Transverse colon (tissue), 4 donors: ENCODE measurements at regions not wholly inside any gene's neighbourhood (a gene's known extent, or its start where the extent isn't known, plus 50 kb on each side); places are given as distances from the start of the nearest gene placed in this dataset.

ENCODE experiments used
- DNase-seq: peaks from one replicate; pipeline ENCODE4 v3.0.0-alpha.2; 2019
- H3K27ac ChIP-seq, 4 donors: fragments of 200-600 bp; sonication (generic); 2 replicates each; pipeline ENCODE4 v1.5.1; 2016 to 2018; ENCODE audit warnings: inconsistent platforms in 4 of 4
- H3K27me3 ChIP-seq: fragments of 200-600 bp; sonication (generic); 2 replicates; pipeline ENCODE4 v1.5.1; 2017; ENCODE audit warnings: inconsistent platforms
- H3K36me3 ChIP-seq, 4 donors: fragments of 200-600 bp; sonication (generic); 2 replicates each; pipeline ENCODE4 v1.5.1; 2017 to 2019; ENCODE audit warnings: inconsistent platforms in 4 of 4
- H3K4me1 ChIP-seq, 4 donors: fragments of 200-600 bp; sonication (generic); 2 replicates each; pipeline ENCODE4 v1.5.1; 2017 to 2020; ENCODE audit warnings: inconsistent platforms in 4 of 4
- H3K4me3 ChIP-seq, 4 donors: fragments of 200-600 bp; sonication (generic); 1 replicate in 1 of 4; 2 replicates in 3 of 4; pipeline versions ENCODE4 v1.5.1 to v1.6.1; 2017 to 2019; ENCODE audit warnings: inconsistent platforms in 4 of 4
- H3K9me3 ChIP-seq, 2 donors: fragments of 200-600 bp; sonication (generic); 2 replicates each; pipeline ENCODE4 v1.5.1; 2017 to 2019; ENCODE audit warnings: inconsistent platforms in 2 of 2
- CTCF ChIP-seq, 5 experiments: fragments of 200-600 bp in 3 of 5; fragments of 450-650 bp in 2 of 5; sonication (generic) in 3 of 5; IDR thresholded peaks; 1 replicate in 2 of 5; 2 replicates in 3 of 5; pipeline ENCODE4 v1.5.1; 2016 to 2017; ENCODE audit warnings: antibody characterized with exemption in 5 of 5, inconsistent platforms in 3 of 5, mild to moderate bottlenecking in 2 of 5, moderate library complexity in 1 of 5
- EP300 ChIP-seq: sonication (generic); formaldehyde crosslinking; IDR thresholded peaks from one replicate; pipeline ENCODE4 v1.6.1; 2017; ENCODE audit warnings: antibody characterized with exemption, low read depth
- POLR2A ChIP-seq: fragments of 450-650 bp; IDR thresholded peaks from one replicate; pipeline ENCODE4 v1.6.1; 2016; ENCODE audit warnings: antibody characterized with exemption, mild to moderate bottlenecking, moderate library complexity
- POLR2AphosphoS5 ChIP-seq, 3 donors: sonication (generic); formaldehyde crosslinking; IDR thresholded peaks; one replicate each; pipeline ENCODE4 v1.6.1; 2016; ENCODE audit warnings: antibody characterized with exemption in 3 of 3
- WGBS, 2 donors: methylation state at CpG; one replicate each; pipeline ENCODE4 v1.1.5; 2018; ENCODE audit warnings: low coverage in 1 of 2; 5-methylcytosine and 5-hydroxymethylcytosine counted together
- in situ Hi-C, 4 donors: fragments of 200-750 bp; cut with MboI; loops; one replicate each; pipeline versions ENCODE4 v1.15.0 to v1.15.1; 2017; ENCODE audit warnings: low sequenced_read_pairs in 3 of 4, low pct_ligation_motif_present in 1 of 4, low pct_unique_long_range_greater_than_20kb in 1 of 4
- intact Hi-C: fragments of 100-400 bp; cut with DNase I; formaldehyde crosslinking; loops from one replicate; pipeline ENCODE4 v1.15.1; 2023; ENCODE audit warnings: low total_unique reads

DNA sequence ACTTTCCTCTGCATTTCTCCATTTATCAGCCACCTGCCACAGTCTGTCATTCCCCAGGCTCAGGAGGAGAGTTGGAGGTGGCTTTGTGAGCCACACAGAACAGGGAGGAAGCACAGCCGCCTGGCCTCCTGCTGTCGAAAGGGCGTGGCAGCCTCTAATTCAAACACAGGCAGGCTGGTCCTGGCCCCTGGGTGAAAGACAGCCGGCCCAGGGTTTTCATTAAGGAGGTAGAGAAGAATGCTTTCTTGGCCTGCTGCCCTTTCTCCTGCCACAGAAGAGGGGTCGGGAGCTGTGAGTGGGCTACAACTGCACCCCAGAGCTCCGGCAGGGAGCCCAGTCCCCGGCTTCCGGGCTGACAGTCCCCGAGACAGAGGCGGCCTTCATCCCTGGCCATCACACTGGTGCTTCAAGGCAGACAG, 108.6 kb upstream of the FZD10 start:
- 44% methylated on average over 10 of the region's 10 CpGs; no CpG with 5 or more reads in 1 of the 2 donors for WGBS, 2 donors
- TF ChIP-seq CTCF (IDR thresholded peaks at IDR 0.05): no peak
- TF ChIP-seq EP300: no peak
- no peak for TF ChIP-seq POLR2A
- TF ChIP-seq POLR2AphosphoS5 (IDR thresholded peaks at IDR 0.05): no peak
- Histone ChIP-seq H3K27me3 (no peaks in the 10 kb centered on the region), H3K9me3 (no peaks in the 10 kb centered on the region), H3K4me3 (no peak overlapping the region), H3K4me1 (no peaks in the 10 kb centered on the region), H3K36me3 (no peaks in the 10 kb centered on the region), H3K27ac (no peak overlapping the region)
- DNase-seq: no peak
- intact Hi-C loops (no loop called here), in situ Hi-C loops (loop anchor here in 1 of 4 donors (10.0 kb wide), 1 partner anchor 281 kb away; the partner anchor contains the start of gene PIWIL1)

DNA sequence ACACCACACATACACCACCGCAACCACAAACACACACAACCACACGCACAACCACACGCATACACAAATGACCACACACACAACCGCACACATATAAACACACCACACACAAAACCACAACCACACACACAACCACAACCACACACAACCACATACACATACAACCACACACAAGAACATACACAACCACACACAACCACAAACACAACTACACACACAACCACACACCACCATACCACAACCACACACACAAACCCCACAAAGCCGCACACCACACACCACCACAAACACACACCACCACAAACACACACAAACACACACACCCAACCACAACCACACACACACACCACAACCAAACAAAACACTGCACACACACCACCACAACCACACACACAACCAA, 107.5 kb upstream of the FZD10 start:
- intact Hi-C loops: loop anchor here (5.0 kb wide), 1 partner anchor 267 kb away; no protein-coding TSS in a partner anchor
- WGBS, 2 donors: 83 to 88% methylated on average over 4 to 5 of the region's 5 CpGs

DNA sequence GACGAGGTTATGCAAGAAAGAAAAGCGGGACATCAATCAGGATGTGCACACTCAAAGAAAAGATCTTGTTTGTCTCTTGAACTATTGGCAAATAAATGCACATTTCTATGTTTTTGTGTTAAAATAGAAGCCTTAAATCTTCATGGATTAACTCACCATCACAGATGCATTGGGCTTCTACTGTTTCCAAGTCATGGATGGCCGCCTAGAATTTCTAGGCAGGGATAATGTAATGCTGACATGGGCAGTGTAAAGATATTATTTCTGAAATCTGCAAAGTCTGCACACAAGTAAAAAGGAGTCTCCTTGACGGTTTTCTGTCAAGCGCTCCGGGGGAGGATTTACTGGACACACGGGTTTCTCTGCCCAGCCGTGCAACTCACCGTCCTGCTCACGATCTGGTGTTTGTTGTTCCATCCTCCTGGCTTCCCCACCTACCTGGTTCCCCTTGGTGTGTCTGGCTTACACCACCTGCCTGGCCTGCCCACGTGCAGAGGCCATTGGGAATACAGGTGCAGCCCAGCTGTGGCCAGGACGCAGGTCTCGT, 103.3 kb upstream of the FZD10 start:
- no peaks in the 10 kb centered on the region for H3K9me3 ChIP-seq
- intact Hi-C loops: loop anchor here (5.0 kb wide), 1 partner anchor 263 kb away; no protein-coding TSS in a partner anchor
- WGBS, 2 donors: 66 to 74% methylated on average over 6 to 13 of the region's 13 CpGs
- no peak overlapping the region for H3K4me3 ChIP-seq
- in situ Hi-C loops: loop anchor here in 1 of 4 donors (10.0 kb wide), 1 partner anchor 276 kb away; the partner anchor contains the start of gene PIWIL1
- no peaks in the 10 kb centered on the region for H3K27me3 ChIP-seq
- no peaks in the 10 kb centered on the region for H3K36me3 ChIP-seq
- TF ChIP-seq CTCF (IDR thresholded peaks at IDR 0.05) (no peak), POLR2AphosphoS5 (IDR thresholded peaks at IDR 0.05) (no peak), EP300 (no peak), POLR2A (no peak)
- no peaks in the 10 kb centered on the region for H3K4me1 ChIP-seq
- DNase-seq: no peak
- H3K27ac ChIP-seq: no peak overlapping the region

More for the DNA sequence above, 107.5 kb upstream of the FZD10 start:
- Histone ChIP-seq H3K4me3 (no peak overlapping the region), H3K9me3 (no peaks in the 10 kb centered on the region), H3K27me3 (no peaks in the 10 kb centered on the region), H3K36me3 (no peaks in the 10 kb centered on the region), H3K27ac (no peak overlapping the region), H3K4me1 (no peaks in the 10 kb centered on the region)
- no peak for TF ChIP-seq POLR2A
- TF ChIP-seq POLR2AphosphoS5 (IDR thresholded peaks at IDR 0.05): no peak
- no peak for TF ChIP-seq EP300
- TF ChIP-seq CTCF (IDR thresholded peaks at IDR 0.05): no peak
- DNase-seq: no peak
- in situ Hi-C loops: loop anchor here in 1 of 4 donors (10.0 kb wide), 1 partner anchor 280 kb away; the partner anchor contains the start of gene PIWIL1

- in situ Hi-C loops: no loop called here
- WGBS, 2 donors: 81% methylated on average over 4 of the region's 9 CpGs; no CpG with 5 or more reads in 1 of the 2 donors
Measured at GRCh38 chr12:130063866-130064265, 98.4 kb upstream of the FZD10 start.

More at GRCh38 chr12:130063866-130064265, 98.4 kb upstream of the FZD10 start:
- intact Hi-C loops: no loop called here
- Histone ChIP-seq H3K4me1 (no peaks in the 10 kb centered on the region), H3K4me3 (no peak overlapping the region), H3K27me3 (no peaks in the 10 kb centered on the region), H3K36me3 (no peaks in the 10 kb centered on the region), H3K9me3 (no peaks in the 10 kb centered on the region), H3K27ac (no peak overlapping the region)
- no peak for DNase-seq
- TF ChIP-seq CTCF (IDR thresholded peaks at IDR 0.05): no peak
- no peak for TF ChIP-seq POLR2AphosphoS5 (IDR thresholded peaks at IDR 0.05)
- no peak for TF ChIP-seq EP300
- TF ChIP-seq POLR2A: no peak
